ENCODE measurements at regions not wholly inside any gene's neighbourhood (a gene's known extent, or its start where the extent isn't known, plus 50 kb on each side); places are given as distances from the start of the nearest gene placed in this dataset.

- no peak for DNase-seq
Observed at GRCh38 chr5:161115941-161116340, 263.9 kb upstream of the ATP10B start.

DNA sequence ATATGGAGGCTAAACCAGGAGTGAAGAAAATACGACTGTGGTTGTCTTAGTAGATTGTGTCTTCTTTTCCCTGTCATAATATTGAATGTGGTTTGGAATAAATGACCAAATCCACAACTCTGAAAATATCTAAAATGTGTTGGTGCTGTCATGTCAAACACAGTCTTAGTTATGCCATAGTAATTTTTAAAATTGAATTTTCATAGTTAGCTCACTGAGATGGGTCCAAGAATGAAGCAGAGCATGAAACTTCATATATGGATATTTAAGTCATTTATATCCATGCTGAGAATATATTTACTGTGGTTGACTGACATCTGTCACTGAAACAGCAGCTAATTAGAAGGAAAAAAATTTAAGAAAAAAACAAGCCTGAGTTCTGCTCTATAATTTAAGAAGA, 260.4 kb upstream of the ATP10B start:
- DNase-seq, result no peak

- DNase-seq, result peak in 1 of 2 experiments; percentile 25
Observed at GRCh38 chr5:161105525-161105924, 253.5 kb upstream of the ATP10B start.

DNA sequence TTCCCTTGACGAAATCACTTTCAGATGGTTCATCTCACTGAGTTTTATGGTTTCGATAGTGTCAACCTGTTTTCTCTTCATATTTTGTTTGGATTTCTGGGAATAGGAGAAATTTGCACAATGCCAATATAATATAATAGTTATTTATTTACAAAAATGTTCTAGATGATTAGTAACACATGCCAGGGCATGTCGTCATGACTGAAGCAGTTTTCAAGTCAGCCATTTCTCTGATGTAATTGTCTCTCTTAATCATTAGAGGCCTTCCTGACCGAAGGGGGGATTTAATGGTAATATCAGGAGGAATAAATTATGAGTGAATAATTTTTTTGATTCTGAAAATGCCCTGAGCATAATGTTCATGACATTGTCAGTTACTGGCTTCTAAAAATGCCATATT, 246.5 kb upstream of the ATP10B start:
- DNase-seq, result no peak

GRCh38 chr5:161096581-161096980, 244.6 kb upstream of the ATP10B start:
- no peak for DNase-seq

DNA sequence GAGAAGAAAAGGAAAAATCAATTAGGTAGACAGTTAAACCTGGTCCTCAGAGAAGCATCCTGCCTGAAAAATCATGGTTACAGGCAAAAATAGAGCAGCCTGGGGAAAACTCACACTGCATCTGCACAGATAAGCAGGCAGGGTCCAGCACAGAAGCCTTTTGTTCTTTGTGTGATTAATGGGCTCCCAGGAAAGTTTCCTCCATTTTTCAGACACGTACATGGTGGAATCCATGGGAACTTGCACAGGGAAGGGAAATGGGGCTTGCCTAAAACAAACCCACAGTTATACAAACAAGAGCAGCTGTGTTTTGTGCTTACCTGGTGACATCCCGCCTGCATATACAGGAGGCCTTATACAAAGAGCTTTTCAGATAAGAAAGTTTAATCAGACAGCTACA, 243.9 kb upstream of the ATP10B start:
- no peak for DNase-seq

DNA sequence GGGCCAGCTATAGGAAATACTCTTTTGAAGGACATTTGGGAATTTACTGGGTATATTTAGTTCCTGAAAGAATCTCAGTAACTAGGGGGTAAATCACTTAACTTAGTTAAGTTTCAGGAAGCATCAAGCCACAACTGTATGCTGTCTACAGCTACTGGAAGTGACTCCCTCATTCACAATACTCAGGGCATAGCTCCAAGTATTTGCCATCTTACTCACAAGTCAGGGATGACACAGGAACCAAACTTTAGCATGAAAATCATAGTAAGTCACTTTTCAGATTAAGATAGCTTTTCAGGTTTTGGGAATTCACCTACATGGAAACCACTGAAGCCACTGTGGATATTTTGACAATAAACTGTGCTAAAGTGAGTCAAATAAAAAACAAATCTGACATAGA, 242.4 kb upstream of the ATP10B start:
- no peak for DNase-seq

GRCh38 chr5:161093100-161093499, 241.1 kb upstream of the ATP10B start:
- no peak for DNase-seq

DNA sequence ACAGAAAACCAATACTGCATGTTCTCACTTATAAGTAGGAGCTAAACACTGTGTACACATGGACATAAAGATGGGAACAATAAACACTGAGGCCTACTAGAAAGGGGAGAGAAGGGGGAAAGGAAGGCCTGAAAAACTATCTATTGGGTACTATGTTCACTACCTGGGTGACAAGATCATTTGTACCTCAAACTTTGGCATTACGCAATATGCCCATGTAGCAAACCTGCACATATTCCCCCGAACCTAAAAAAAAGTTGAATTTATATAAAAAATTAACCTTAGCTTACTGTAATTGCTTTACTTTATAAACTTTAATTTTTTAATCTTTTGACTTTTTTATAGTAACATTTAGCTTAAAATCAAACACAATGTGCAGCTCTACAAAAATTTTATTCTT, 237.6 kb upstream of the ATP10B start:
- no peak for DNase-seq

GRCh38 chr5:161086461-161086860, 234.4 kb upstream of the ATP10B start:
- DNase-seq, result no peak

GRCh38 chr5:161085056-161085455, 233.0 kb upstream of the ATP10B start:
- no peak for DNase-seq

GRCh38 chr5:161084115-161084514, 232.1 kb upstream of the ATP10B start:
- no peak for DNase-seq

DNA sequence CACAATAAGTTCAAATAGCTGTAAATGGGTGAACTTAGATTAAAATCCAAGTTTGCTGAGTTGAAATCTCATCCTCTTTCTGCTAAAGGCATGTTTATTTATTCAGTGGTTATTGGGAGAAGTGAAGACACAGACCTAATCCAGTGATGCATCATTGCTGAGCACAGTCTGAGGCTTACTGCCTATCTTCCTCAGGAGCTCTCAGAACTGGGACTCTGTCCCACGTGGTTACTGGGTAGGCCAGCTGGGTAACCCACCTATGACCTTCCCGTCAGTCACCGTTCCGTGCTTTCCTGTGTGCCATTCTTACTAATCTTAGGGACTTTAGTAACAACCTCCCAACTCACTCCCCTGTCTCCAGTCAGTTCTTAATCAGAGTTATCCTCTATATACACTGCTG, 226.8 kb upstream of the ATP10B start:
- no peak for DNase-seq

- no peak for DNase-seq
Observed at GRCh38 chr5:161077936-161078545, 226.0 kb upstream of the ATP10B start.

- DNase-seq, result no peak
Observed at GRCh38 chr5:161077496-161077895, 225.5 kb upstream of the ATP10B start.

GRCh38 chr5:161064781-161065180, 212.8 kb upstream of the ATP10B start:
- DNase-seq, result peak in 1 of 2 experiments; percentile 69

DNA sequence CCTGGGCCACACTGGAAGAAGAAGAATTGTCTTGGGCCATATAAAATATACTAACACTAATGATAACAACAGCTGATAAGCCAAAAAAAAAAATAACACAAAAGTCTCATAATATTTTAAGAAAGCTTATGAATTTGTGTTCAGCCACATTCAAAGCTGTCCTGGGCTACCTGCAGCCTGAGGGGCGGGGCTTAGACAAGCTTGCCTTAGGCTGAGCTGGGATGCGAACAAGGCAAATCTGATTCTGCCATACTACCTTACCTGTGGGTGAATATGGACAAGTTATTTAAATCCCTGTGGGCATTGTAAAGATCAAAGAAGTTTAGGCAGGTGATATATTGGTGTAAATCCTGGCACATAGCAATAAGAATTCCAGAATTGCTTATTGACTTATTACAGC, 212.3 kb upstream of the ATP10B start:
- DNase-seq, result peak in 1 of 2 experiments; percentile 5

DNA sequence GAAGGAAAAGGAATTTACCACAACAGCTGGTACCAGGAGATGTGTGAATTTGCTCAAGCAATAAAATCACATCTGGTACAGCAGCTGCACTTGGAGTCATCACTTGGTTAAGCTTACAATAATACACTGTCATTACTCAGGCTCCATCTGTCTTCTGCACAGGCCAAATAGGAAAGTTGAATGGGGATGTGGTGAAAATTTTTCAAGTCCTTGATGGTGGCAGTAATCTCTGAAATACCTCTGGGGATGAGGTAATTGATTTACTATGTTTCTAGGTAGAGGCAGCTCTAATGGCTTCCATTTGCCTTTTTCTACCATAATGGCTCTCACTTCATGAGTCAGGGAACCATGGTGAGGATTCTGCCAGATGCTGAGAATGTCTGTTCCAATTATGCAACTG, 206.8 kb upstream of the ATP10B start:
- DNase-seq, result no peak

DNA sequence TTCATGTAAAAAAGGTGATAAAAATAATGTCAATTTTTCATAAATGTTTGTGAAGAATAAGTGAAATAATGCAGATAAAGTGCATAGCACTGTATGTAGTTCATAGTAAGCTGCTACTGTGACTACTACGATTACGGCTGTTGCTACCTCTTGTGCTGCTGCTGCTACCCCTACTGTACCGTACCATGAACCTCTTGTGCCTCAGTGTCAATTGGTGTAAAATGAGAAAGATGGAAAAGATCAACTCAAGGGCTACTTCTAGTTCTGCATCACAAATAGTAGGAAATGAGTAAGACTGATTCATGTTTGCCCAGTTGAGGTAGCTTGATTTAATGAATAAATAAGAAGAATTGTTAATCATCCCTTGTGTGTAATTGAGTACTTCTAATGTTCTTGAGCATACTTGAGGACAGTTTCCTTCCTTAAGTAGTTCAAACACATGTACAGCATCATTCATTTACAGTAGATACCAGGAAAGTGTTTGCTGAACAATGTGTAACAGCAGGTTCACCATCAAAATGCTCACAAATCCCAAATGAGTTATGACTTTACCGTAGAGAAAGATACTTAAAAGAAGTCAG, 200.0 kb upstream of the ATP10B start:
- peak in 1 of 2 experiments; percentile 19 for DNase-seq

- no peak for DNase-seq
Observed at GRCh38 chr5:161047024-161047423, 195.0 kb upstream of the ATP10B start.

- DNase-seq, result no peak
Observed at GRCh38 chr5:161042862-161043261, 190.9 kb upstream of the ATP10B start.

DNA sequence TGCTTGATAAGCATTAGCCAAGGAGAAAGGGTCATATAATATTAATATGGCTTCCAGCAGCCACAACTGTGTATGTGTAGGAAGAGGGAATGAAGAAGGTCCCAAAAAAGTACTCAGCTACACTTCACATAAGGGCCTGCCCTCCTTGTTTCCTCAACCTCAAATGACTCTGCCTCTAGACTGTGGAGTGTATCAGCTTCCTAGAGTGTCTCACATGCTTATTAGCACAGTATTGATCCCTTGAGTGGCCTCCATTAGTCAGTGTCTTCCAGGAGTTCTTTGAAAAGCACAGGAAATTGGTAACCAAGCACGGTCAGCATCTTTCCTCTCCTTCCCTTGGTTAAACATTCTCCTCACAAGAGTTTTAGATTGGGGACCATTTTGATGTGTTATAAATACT, 190.4 kb upstream of the ATP10B start:
- DNase-seq, result no peak

DNA sequence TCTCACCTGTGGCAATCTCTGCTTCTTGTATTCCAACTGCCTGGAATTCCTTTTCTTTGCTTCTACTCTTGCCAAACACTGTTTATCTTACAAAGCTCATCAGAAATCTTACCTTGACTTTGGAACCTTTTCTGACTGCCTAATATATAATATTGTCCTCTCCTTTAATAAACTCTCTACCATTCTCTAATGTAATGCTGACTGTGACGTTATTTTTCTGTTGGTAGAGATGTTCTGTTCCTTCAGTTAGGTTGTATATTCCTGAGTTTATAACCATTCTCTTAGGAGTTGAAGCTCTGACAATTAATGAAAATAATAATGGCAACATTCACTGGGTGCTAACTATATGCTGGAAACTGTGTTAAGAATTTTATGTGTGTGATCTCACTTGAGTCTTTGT, 188.8 kb upstream of the ATP10B start:
- DNase-seq, result no peak

DNA sequence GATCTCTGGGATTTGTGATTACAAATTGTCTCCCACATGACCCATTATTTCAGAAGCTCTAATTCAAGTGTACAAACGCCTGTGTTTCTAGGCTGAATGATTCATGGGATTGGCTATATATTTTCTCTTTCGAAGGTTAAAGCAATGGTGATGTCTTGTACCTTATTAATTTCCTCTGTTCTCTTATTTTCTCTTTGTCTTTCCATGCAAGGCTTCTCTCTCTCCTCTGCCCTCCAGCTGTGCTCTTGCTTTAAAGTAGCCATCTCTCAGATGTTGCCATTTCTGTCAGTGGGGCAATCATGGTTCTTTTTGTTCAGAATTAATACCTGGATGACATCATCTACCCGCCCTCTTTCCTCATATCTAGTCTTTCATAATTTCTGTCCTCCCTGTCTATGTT, 184.3 kb upstream of the ATP10B start:
- DNase-seq, result no peak

DNA sequence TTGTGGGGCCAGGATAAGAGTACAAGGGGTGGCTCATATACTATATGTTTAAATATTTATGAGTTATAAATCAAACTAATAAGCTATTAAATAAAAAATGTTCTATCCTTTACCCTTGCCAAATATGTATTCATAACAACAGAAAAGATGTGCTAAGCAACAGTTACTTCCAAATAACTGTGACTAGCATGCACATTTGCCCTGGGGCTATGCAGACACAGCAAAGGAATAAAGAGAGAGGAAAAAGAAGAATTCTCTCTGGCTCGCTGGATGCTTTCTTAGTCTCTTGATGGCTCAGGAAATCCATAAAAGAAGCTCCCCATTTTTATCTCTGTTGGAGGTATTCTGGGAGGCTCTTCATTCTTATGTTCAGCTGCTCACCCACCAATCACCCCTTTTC, 182.4 kb upstream of the ATP10B start:
- DNase-seq, result no peak

Measured in NCI-H187 (cell line).